Lower leg skin (tissue), 3 donors: ENCODE measurements at regions not wholly inside any gene's neighbourhood (a gene's known extent, or its start where the extent isn't known, plus 50 kb on each side); places are given as distances from the start of the nearest gene placed in this dataset.

Experiments used
- CTCF ChIP-seq, 3 donors: fragments of 450-650 bp; IDR thresholded peaks; one replicate each; pipeline ENCODE4 v1.5.1; 2016; ENCODE audit warnings: antibody characterized with exemption in 3 of 3, mild to moderate bottlenecking in 3 of 3, moderate library complexity in 2 of 3
- POLR2A ChIP-seq, 2 donors: fragments of 450-650 bp; IDR thresholded peaks; one replicate each; pipeline ENCODE4 v1.6.1; 2016 to 2017; ENCODE audit warnings: antibody characterized with exemption in 2 of 2, mild to moderate bottlenecking in 1 of 2, moderate library complexity in 1 of 2

- TF ChIP-seq CTCF (IDR thresholded peaks at IDR 0.05) (no peak), POLR2A (IDR thresholded peaks at IDR 0.05) (no peak)
Observed at GRCh38 chr20:55610756-55611155, 394.6 kb downstream of the CBLN4 start.
